ENCODE measurements at regions not wholly inside any gene's neighbourhood (a gene's known extent, or its start where the extent isn't known, plus 50 kb on each side); places are given as distances from the start of the nearest gene placed in this dataset.

DNA sequence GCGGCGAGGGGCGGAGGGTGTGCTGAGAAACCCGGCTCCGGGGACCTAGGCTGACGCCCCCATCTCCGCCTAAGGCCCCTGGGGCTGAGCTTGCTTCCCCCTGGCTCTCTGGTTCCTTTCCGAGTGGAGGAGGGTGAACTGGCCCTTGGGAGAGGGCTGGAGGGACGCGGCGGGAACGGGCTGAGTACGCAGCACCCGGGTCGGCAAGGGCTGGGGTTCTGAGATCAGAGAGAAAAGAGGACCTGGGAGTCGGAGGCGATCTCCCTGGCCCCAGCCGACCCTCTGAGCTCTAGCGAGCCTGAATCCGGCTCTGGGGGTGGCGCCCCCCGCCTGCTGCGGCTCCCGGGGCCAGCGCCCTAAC, 270.8 kb downstream of the FOXD2 start:
- Histone ChIP-seq H3K4me3 (peak overlapping the region; percentile 56), H3K27me3 (no peaks in the 10 kb centered on the region; the same call in 1 of the 2 replicates)

DNA sequence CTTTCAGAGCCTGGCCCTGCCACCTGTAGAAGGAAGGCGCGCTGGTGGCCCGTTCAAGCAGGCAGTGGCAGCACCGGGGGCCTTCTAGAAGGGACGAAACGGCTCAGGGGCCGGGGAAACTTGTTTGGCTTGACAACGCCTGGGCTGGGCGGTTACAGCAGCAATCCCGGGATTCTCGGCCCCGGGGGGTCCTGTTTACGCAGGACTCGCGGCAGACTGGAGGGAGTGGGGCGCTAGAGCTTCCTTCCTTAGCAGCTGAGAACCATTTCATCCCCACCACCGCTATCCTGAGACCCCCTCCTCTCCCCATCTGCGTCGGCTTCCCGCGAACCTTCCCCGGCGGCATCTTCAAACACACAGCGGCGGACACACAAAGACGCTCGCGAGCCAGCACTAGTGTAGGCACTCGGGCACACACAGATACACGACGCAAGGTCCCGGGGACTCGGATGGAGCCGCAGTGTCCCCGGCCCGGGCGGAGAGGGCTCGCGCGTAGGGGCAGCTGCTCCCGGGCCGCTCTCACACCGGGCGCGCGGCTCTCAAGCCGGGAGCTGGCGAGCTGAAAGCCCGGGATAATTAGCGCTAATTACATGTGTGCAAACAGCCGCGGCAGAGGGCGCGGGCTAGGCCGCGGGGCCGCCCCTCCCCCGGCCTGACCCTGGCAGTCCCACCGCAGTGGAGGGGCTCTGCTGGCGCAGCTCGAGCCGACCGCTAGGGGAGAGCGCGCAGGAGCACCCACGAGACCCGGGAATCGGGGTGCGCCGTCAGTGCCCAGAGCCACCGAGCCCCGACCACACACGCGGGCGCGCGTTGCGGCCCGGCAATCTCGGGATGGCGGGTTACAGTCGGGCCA, 271.4 kb downstream of the FOXD2 start:
- DNase-seq, result peak; percentile 78 to 79

More for the DNA sequence above, 270.8 kb downstream of the FOXD2 start:
- H3K9me3 ChIP-seq (replicated peaks), result no peaks in the 10 kb centered on the region
- peaks cover 12% of the 10 kb centered on the region for H3K4me1 ChIP-seq
- no peaks in the 10 kb centered on the region for H3K36me3 ChIP-seq
- DNase-seq, result peak; percentile 45 to 47
- H3K27ac ChIP-seq, result peak overlapping the region; percentile 83

DNA sequence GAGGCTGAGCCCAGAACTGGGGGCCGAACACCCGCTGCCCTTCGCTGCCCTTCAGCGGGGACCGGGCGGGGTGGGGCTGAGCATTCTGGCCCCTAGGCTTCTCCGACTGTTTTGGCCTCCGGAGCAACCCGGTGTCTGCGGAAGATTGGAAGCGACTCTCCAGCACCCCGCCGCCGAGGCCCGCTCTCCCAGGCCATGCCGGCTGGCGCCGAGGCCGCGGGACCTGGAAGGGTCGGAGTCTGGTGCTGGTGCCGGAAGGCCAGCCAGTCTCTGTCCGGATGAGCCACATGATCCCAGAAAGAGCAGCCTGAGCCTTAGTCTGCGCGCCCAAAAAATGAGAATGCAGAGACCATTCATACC, 272.0 kb downstream of the FOXD2 start:
- H3K4me1 ChIP-seq, result peaks cover 11% of the 10 kb centered on the region; the same call in 1 of the 2 replicates
- H3K9me3 ChIP-seq (replicated peaks), result no peaks in the 10 kb centered on the region
- peak overlapping the region; percentile 83 for H3K27ac ChIP-seq
- H3K4me3 ChIP-seq, result peak overlapping the region; percentile 56
- H3K27me3 ChIP-seq, result no peaks in the 10 kb centered on the region; the same call in 1 of the 2 replicates
- peak; percentile 56 to 65 for DNase-seq
- H3K36me3 ChIP-seq, result no peaks in the 10 kb centered on the region

More for the DNA sequence above, 271.4 kb downstream of the FOXD2 start:
- Histone ChIP-seq H3K9me3 (replicated peaks) (no peaks in the 10 kb centered on the region), H3K27ac (peak overlapping the region; percentile 83), H3K36me3 (no peaks in the 10 kb centered on the region), H3K4me1 (peaks cover 8% of the 10 kb centered on the region), H3K4me3 (peak overlapping the region; percentile 56), H3K27me3 (no peaks in the 10 kb centered on the region; the same call in 1 of the 2 replicates)

DNA sequence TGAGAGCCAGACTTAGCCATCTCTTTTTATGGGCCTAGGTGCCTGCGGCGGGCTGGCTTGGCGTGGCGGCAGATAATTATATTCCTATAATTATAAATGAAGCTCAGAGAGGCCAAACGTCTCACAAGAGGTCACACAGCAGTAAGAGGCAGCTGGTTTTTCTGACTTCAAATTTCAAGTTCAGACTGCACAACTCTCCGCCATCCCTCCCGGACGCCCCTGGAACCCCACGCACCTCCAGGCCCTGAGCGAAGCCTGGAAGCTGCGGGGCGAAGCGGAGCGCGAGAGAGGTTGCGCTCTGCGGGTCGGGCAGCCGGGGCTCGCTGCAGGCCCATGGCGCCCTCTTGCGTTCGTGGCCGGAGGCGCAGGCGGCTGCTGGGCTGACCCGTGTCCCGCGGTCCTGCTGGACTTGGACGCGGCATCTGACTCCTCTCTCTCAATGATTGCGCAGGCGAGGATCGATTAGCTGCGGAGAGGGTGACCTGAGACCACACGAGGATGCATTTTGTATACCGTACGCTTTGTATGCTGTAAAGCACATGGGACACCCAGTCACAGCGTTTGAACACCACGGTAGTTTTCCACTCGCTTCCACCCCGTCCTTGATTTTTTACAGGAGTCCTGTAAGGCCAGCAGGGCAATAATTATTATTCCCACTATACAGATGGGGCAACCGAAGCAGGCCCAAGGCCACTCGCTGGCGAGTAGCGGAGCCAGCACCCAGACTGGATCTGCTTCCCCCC, 272.7 kb downstream of the FOXD2 start:
- Histone ChIP-seq H3K4me3 (peak overlapping the region; percentile 56), H3K9me3 (replicated peaks) (no peaks in the 10 kb centered on the region), H3K27ac (peak overlapping the region; percentile 83), H3K27me3 (no peaks in the 10 kb centered on the region; the same call in 1 of the 2 replicates), H3K4me1 (peaks cover 11% of the 10 kb centered on the region; the same call in 1 of the 2 replicates), H3K36me3 (no peaks in the 10 kb centered on the region)
- peak; percentile 74 to 85 for DNase-seq

All from SJCRH30 (cell line).